Activated CD4-positive, alpha-beta T cell treated with anti-CD3 and anti-CD28 coated beads for 36 hours (primary cell): ENCODE measurements at regions not wholly inside any gene's neighbourhood (a gene's known extent, or its start where the extent isn't known, plus 50 kb on each side); places are given as distances from the start of the nearest gene placed in this dataset. TPM values are rescaled to one million over a fixed set of nuclear protein-coding genes. Genes with fewer than 3 reads are reported as not detected.

ENCODE experiments used
- microRNA-seq: library from miRNA; unstranded; fragments of <30 nt; microRNA quantifications from one replicate; pipeline ENCODE4 v1.2.0, GENCODE V29; 2021; ENCODE audit warnings: borderline replicate concordance

Small RNA genes lying in the stretch of these regions (microRNA-seq; reads per million reads assigned to microRNA genes)
- gene MIR3924, result not detected
